ENCODE measurements at regions not wholly inside any gene's neighbourhood (a gene's known extent, or its start where the extent isn't known, plus 50 kb on each side); places are given as distances from the start of the nearest gene placed in this dataset.

DNA sequence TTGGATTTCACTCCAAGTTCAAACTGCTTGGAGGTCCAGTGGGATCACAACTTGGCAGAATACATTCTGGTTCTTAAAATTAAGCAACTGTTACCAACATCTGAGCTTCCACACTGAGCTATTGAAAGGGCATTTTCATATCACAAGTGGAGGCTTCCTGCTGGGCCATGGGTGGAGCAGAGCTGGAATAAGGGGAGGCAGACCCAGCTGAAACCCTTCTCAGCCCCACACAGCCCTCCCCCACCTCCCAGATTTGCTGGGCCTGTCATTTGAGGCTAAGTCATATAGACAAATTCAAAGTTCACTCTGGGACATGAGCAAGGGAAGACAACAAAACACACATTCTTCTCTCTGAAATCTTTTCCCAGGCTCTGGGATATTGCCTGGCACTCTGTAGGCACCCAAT is 79.9 kb downstream of the ACTL7B start (continued):
- TF ChIP-seq ISL2 (CRISPR knock-in tag; IDR thresholded peaks at IDR 0.05), result 0 out of 2 replicates have a peak, but pooled peaks have one; percentile 27
- 0 out of 2 replicates have a peak, but pooled peaks have one; percentile 11 for TF ChIP-seq PPARG (CRISPR knock-in tag; conservative IDR thresholded peaks at IDR 0.05)
- no peak for TF ChIP-seq REXO4 (CRISPR knock-in tag; IDR thresholded peaks at IDR 0.05; ENCODE audit: borderline replicate concordance)
- no peak for TF ChIP-seq ZNF775 (CRISPR knock-in tag; IDR thresholded peaks at IDR 0.05; ENCODE audit: borderline replicate concordance)
- 0 out of 2 replicates have a peak, but pooled peaks have one; percentile 36 for TF ChIP-seq ZNF430 (CRISPR knock-in tag; IDR thresholded peaks at IDR 0.05)
- no peak for TF ChIP-seq ZNF124 (CRISPR knock-in tag; IDR thresholded peaks at IDR 0.05)
- TF ChIP-seq TEAD3 (CRISPR knock-in tag; optimal IDR thresholded peaks at IDR 0.05; ENCODE audit: borderline replicate concordance), result peak; percentile 54
- TF ChIP-seq SAP130 (CRISPR knock-in tag; IDR thresholded peaks at IDR 0.05; ENCODE audit: low read depth), result peak; percentile 55; the same call in 1 of the 2 replicates
- TF ChIP-seq ZNF10 (CRISPR knock-in tag; IDR thresholded peaks at IDR 0.05; ENCODE audit: borderline replicate concordance, low read depth), result no peak
- TF ChIP-seq RXRB (CRISPR knock-in tag; IDR thresholded peaks at IDR 0.05; ENCODE audit: borderline replicate concordance), result peak; percentile 86
- peak; percentile 54; the same call in 1 of the 2 replicates for TF ChIP-seq ZBTB7B (CRISPR knock-in tag; IDR thresholded peaks at IDR 0.05)
- 0 out of 2 replicates have a peak, but pooled peaks have one; percentile 5 for TF ChIP-seq STAG1 (CRISPR knock-in tag; IDR thresholded peaks at IDR 0.05)
- TF ChIP-seq TSC22D2 (CRISPR knock-in tag; IDR thresholded peaks at IDR 0.05; ENCODE audit: borderline replicate concordance), result no peak
- TF ChIP-seq LRRFIP1 (CRISPR knock-in tag; conservative IDR thresholded peaks at IDR 0.05), result no peak
- peak; percentile 51 for TF ChIP-seq CCAR2 (optimal IDR thresholded peaks at IDR 0.05; ENCODE audit: low read depth, low read length)
- TF ChIP-seq POGZ (CRISPR knock-in tag; IDR thresholded peaks at IDR 0.05), result peak; percentile 34; the same call in 1 of the 2 replicates
- TF ChIP-seq PBX2 (CRISPR knock-in tag; IDR thresholded peaks at IDR 0.05), result peak; percentile 24; the same call in 1 of the 2 replicates
- TF ChIP-seq ZNF615 (CRISPR knock-in tag; IDR thresholded peaks at IDR 0.05; ENCODE audit: borderline replicate concordance), result no peak
- peak; percentile 67 for TF ChIP-seq HMG20A (CRISPR knock-in tag; IDR thresholded peaks at IDR 0.05; ENCODE audit: borderline replicate concordance)
- TF ChIP-seq, protein P1, sequence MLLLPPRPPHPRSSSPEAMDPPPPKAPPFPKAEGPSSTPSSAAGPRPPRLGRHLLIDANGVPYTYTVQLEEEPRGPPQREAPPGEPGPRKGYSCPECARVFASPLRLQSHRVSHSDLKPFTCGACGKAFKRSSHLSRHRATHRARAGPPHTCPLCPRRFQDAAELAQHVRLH (CRISPR knock-in tag; IDR thresholded peaks at IDR 0.05; ENCODE audit: borderline replicate concordance, low read depth), result no peak
- TF ChIP-seq MBD4 (IDR thresholded peaks at IDR 0.05; ENCODE audit: borderline replicate concordance, low read length), result no peak
- TF ChIP-seq REPIN1 (CRISPR knock-in tag; IDR thresholded peaks at IDR 0.05; ENCODE audit: borderline replicate concordance, low read depth), result no peak
- no peak for TF ChIP-seq YY1 (IDR thresholded peaks at IDR 0.05; ENCODE audit: insufficient read depth, insufficient replicate concordance, low read depth, low read length)
- TF ChIP-seq NBN (conservative IDR thresholded peaks at IDR 0.05), result no peak

All from HepG2 (cell line).